Vagina (tissue), 2 donors: ENCODE measurements at regions not wholly inside any gene's neighbourhood (a gene's known extent, or its start where the extent isn't known, plus 50 kb on each side); places are given as distances from the start of the nearest gene placed in this dataset.

Experiments used
- DNase-seq, 2 donors: peaks; one replicate each; pipeline ENCODE4 v3.0.0-alpha.2; 2017; ENCODE audit errors: extremely low spot score in 2 of 2
- H3K27ac ChIP-seq: fragments of 200-600 bp; sonication (generic); one replicate; pipeline ENCODE4 v1.5.1; 2019
- H3K27me3 ChIP-seq: fragments of 200-600 bp; sonication (generic); one replicate; pipeline ENCODE4 v1.5.1; 2019
- H3K36me3 ChIP-seq, 2 donors: fragments of 200-600 bp; sonication (generic); one replicate each; pipeline ENCODE4 v1.5.1; 2017 to 2019
- H3K4me1 ChIP-seq: fragments of 200-600 bp; sonication (generic); one replicate; pipeline ENCODE4 v1.5.1; 2019
- H3K4me3 ChIP-seq, 2 donors: fragments of 200-600 bp; sonication (generic); 1 replicate in 1 of 2; 2 replicates in 1 of 2; pipeline ENCODE4 v1.5.1; 2016 to 2019
- H3K9me3 ChIP-seq: fragments of 200-600 bp; sonication (generic); one replicate; pipeline ENCODE4 v1.5.1; 2019
- CTCF ChIP-seq, 3 experiments: fragments of 450-650 bp in 2 of 3; fragments of 200-600 bp in 1 of 3; sonication (generic) in 1 of 3; IDR thresholded peaks; one replicate each; pipeline ENCODE4 v1.5.1; 2017 to 2019; ENCODE audit warnings: antibody characterized with exemption in 3 of 3, mild to moderate bottlenecking in 2 of 3, moderate library complexity in 2 of 3
- POLR2A ChIP-seq, 2 donors: fragments of 450-650 bp; IDR thresholded peaks; one replicate each; pipeline ENCODE4 v1.6.1; 2017; ENCODE audit warnings: antibody characterized with exemption in 2 of 2, mild to moderate bottlenecking in 2 of 2, moderate library complexity in 2 of 2
- POLR2AphosphoS5 ChIP-seq, 2 donors: sonication (generic); formaldehyde crosslinking; IDR thresholded peaks; one replicate each; pipeline ENCODE4 v1.9.0; 2017; ENCODE audit warnings: antibody characterized with exemption in 2 of 2, mild to moderate bottlenecking in 2 of 2, low read depth in 1 of 2; ENCODE audit not compliant: insufficient read depth in 1 of 2
- intact Hi-C: fragments of 100-400 bp; cut with DNase I; formaldehyde crosslinking; loops from one replicate; pipeline ENCODE4 v1.15.1; 2023

- H3K36me3 ChIP-seq: no peaks in the 10 kb centered on the region
- H3K4me3 ChIP-seq: no peak overlapping the region
- no peaks in the 10 kb centered on the region for H3K9me3 ChIP-seq
- H3K27me3 ChIP-seq: no peaks in the 10 kb centered on the region
- no peaks in the 10 kb centered on the region for H3K4me1 ChIP-seq
- intact Hi-C loops: no loop called here
- H3K27ac ChIP-seq: no peak overlapping the region
- TF ChIP-seq POLR2AphosphoS5 (IDR thresholded peaks at IDR 0.05; ENCODE audit: insufficient read depth in 1 of 2, low read depth in 1 of 2) (no peak), CTCF (IDR thresholded peaks at IDR 0.05) (no peak), POLR2A (IDR thresholded peaks at IDR 0.05) (no peak)
- no peak for DNase-seq
Measured at GRCh38 chr3:66133050-66133757, 87.6 kb upstream of the SLC25A26 start.

- no peak for DNase-seq
- Histone ChIP-seq H3K9me3 (no peaks in the 10 kb centered on the region), H3K4me3 (no peak overlapping the region), H3K27ac (no peak overlapping the region), H3K36me3 (no peaks in the 10 kb centered on the region), H3K4me1 (no peaks in the 10 kb centered on the region), H3K27me3 (no peaks in the 10 kb centered on the region)
- intact Hi-C loops: no loop called here
- TF ChIP-seq POLR2AphosphoS5 (IDR thresholded peaks at IDR 0.05; ENCODE audit: insufficient read depth in 1 of 2, low read depth in 1 of 2) (no peak), POLR2A (IDR thresholded peaks at IDR 0.05) (no peak), CTCF (IDR thresholded peaks at IDR 0.05) (no peak)
Measured at GRCh38 chr3:66128623-66129022, 89.9 kb upstream of the MAGI1 start.

GRCh38 chr3:66121318-66121717, 82.6 kb upstream of the MAGI1 start:
- Histone ChIP-seq H3K9me3 (no peaks in the 10 kb centered on the region), H3K27me3 (no peaks in the 10 kb centered on the region), H3K4me3 (no peak overlapping the region), H3K27ac (no peak overlapping the region), H3K36me3 (no peaks in the 10 kb centered on the region), H3K4me1 (no peaks in the 10 kb centered on the region)
- TF ChIP-seq POLR2A (IDR thresholded peaks at IDR 0.05) (no peak), CTCF (IDR thresholded peaks at IDR 0.05) (no peak), POLR2AphosphoS5 (IDR thresholded peaks at IDR 0.05; ENCODE audit: insufficient read depth in 1 of 2, low read depth in 1 of 2) (no peak)
- intact Hi-C loops: no loop called here
- no peak for DNase-seq

- Histone ChIP-seq H3K4me3 (no peak overlapping the region), H3K9me3 (no peaks in the 10 kb centered on the region), H3K4me1 (no peaks in the 10 kb centered on the region), H3K27me3 (no peaks in the 10 kb centered on the region), H3K36me3 (no peaks in the 10 kb centered on the region), H3K27ac (no peak overlapping the region)
- intact Hi-C loops: no loop called here
- TF ChIP-seq POLR2A (IDR thresholded peaks at IDR 0.05) (no peak), POLR2AphosphoS5 (IDR thresholded peaks at IDR 0.05; ENCODE audit: insufficient read depth in 1 of 2, low read depth in 1 of 2) (peak in 1 of 2 donors; percentile 71), CTCF (IDR thresholded peaks at IDR 0.05) (no peak)
- no peak for DNase-seq
Measured at GRCh38 chr3:66115858-66116654, 77.3 kb upstream of the MAGI1 start.

- no peak for DNase-seq
- Histone ChIP-seq H3K27ac (no peak overlapping the region), H3K4me1 (no peaks in the 10 kb centered on the region), H3K27me3 (no peaks in the 10 kb centered on the region), H3K9me3 (no peaks in the 10 kb centered on the region), H3K36me3 (no peaks in the 10 kb centered on the region), H3K4me3 (no peak overlapping the region)
- intact Hi-C loops: no loop called here
- no peak for TF ChIP-seq POLR2A (IDR thresholded peaks at IDR 0.05)
Measured at GRCh38 chr3:66113542-66113941, 74.8 kb upstream of the MAGI1 start.
